Nephron progenitor cell (in vitro differentiated cells): ENCODE measurements at regions not wholly inside any gene's neighbourhood (a gene's known extent, or its start where the extent isn't known, plus 50 kb on each side); places are given as distances from the start of the nearest gene placed in this dataset.

Experiments
- DNase-seq: peaks from one replicate; pipeline ENCODE4 v3.0.0; 2021
- H3K27ac Mint-ChIP-seq: 2 replicates; pipeline ENCODE4 v1.8.0; 2021; ENCODE audit warnings: mild to moderate bottlenecking, moderate library complexity, mixed read lengths
- H3K27me3 Mint-ChIP-seq: 2 replicates; pipeline ENCODE4 v1.8.0; 2021; ENCODE audit warnings: mild to moderate bottlenecking, low read depth, mixed read lengths; ENCODE audit not compliant: poor library complexity
- H3K36me3 Mint-ChIP-seq: 2 replicates; pipeline ENCODE4 v1.8.0; 2021; ENCODE audit warnings: low read depth, mixed read lengths
- H3K4me1 Mint-ChIP-seq: 2 replicates; pipeline ENCODE4 v1.8.0; 2021; ENCODE audit warnings: mixed read lengths
- H3K4me3 Mint-ChIP-seq: 2 replicates; pipeline ENCODE4 v1.8.0; 2021; ENCODE audit warnings: mild to moderate bottlenecking, moderate library complexity, mixed read lengths
- H3K9me3 Mint-ChIP-seq: 2 replicates; pipeline ENCODE4 v1.8.0; 2021; ENCODE audit warnings: mild to moderate bottlenecking, moderate library complexity, mixed read lengths
- CTCF ChIP-seq: fragments of 200-600 bp; sonication (generic); IDR thresholded peaks from 2 replicates; pipeline ENCODE4 v1.5.0; 2021; ENCODE audit warnings: antibody characterized with exemption

- Mint-ChIP-seq H3K9me3 (no peaks in the 10 kb centered on the region), H3K4me3 (no peak overlapping the region), H3K36me3 (no peaks in the 10 kb centered on the region), H3K27me3 (peaks cover 3% of the 10 kb centered on the region), H3K27ac (no peak overlapping the region), H3K4me1 (peaks cover 11% of the 10 kb centered on the region)
- no peak for TF ChIP-seq CTCF
- DNase-seq, result no peak
These were observed 60.5 kb upstream of the TBC1D5 start for GRCh38 chr3:17802950-17803349.

- Mint-ChIP-seq H3K4me3 (no peak overlapping the region), H3K27ac (no peak overlapping the region), H3K27me3 (peaks cover 3% of the 10 kb centered on the region), H3K36me3 (no peaks in the 10 kb centered on the region), H3K9me3 (no peaks in the 10 kb centered on the region), H3K4me1 (peaks cover 11% of the 10 kb centered on the region)
- no peak for TF ChIP-seq CTCF
- DNase-seq, result no peak
These were observed 58.7 kb upstream of the TBC1D5 start for GRCh38 chr3:17801131-17801530.

GRCh38 chr3:17800232-17800631 is 57.8 kb upstream of the TBC1D5 start:
- DNase-seq, result no peak
- H3K27ac Mint-ChIP-seq, result no peak overlapping the region
- H3K4me3 Mint-ChIP-seq, result no peak overlapping the region
- H3K27me3 Mint-ChIP-seq, result peaks cover 3% of the 10 kb centered on the region
- no peaks in the 10 kb centered on the region for H3K9me3 Mint-ChIP-seq
- no peak for TF ChIP-seq CTCF
- H3K4me1 Mint-ChIP-seq, result peaks cover 11% of the 10 kb centered on the region
- no peaks in the 10 kb centered on the region for H3K36me3 Mint-ChIP-seq

DNA sequence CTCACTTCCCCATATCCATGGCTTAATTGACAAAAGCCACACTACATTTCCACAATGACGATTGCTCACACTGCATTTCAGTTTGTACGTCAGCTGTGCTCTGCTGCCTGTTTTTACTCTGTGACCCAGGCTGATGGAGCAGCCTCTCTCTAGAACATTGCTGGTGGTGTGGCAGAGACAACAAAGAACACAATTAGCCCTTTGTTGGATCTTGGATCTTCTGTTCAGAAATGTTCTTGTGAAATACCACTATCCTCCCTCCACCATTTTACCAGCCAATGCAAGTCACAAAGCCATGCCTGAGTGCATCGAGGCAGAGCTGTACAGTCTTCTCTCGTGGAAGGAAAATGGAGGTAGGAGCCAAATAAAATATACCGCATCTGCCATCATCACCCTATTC is 56.9 kb upstream of the TBC1D5 start:
- no peak for DNase-seq
- peaks cover 2% of the 10 kb centered on the region for H3K27me3 Mint-ChIP-seq
- H3K27ac Mint-ChIP-seq, result no peak overlapping the region
- no peaks in the 10 kb centered on the region for H3K9me3 Mint-ChIP-seq
- no peaks in the 10 kb centered on the region for H3K36me3 Mint-ChIP-seq
- H3K4me1 Mint-ChIP-seq, result peaks cover 11% of the 10 kb centered on the region
- no peak for TF ChIP-seq CTCF
- H3K4me3 Mint-ChIP-seq, result no peak overlapping the region

DNA sequence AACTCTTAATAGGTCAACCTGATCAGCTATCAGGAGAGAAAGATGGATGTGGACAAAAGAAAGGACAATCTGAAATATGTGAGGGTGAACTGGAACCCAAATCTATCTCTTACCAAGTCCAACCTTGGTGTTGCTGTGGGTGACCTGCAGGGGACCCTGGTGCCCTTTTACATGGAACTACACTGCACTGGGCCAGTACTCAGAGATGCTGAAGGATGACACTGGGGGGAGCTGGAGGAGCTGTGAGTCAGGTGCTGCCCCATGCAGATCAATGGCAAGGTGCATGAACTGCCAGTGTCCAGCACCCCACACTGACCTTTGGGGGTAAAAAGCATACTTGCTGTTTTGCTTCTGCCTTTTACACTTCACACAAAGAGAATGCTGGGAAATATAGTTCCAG is 55.6 kb upstream of the TBC1D5 start:
- no peak overlapping the region for H3K27ac Mint-ChIP-seq
- no peak for DNase-seq
- H3K9me3 Mint-ChIP-seq, result peaks cover 4% of the 10 kb centered on the region
- no peaks in the 10 kb centered on the region for H3K27me3 Mint-ChIP-seq
- no peak for TF ChIP-seq CTCF
- no peak overlapping the region for H3K4me3 Mint-ChIP-seq
- peaks cover 7% of the 10 kb centered on the region for H3K4me1 Mint-ChIP-seq
- H3K36me3 Mint-ChIP-seq, result no peaks in the 10 kb centered on the region

DNA sequence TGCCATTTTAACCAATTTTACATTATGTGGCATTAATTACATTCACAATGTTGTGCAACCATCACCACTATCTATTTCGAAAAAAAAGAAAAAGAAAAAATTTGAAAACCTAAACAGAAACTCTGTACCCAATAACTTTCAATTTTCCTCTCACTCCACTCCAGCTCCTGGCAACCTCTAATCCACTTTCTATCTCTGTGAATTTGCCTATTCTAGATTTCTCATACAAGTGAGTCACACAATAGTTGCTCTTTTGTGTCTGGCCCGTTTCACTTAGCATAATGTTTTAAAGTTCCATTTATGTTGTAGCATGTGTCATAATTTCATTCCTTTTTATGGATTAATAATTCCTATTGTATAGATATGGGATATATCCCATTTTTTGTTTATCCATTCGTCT is 53.3 kb upstream of the TBC1D5 start:
- no peaks in the 10 kb centered on the region for H3K27me3 Mint-ChIP-seq

More for the DNA sequence above, 53.3 kb upstream of the TBC1D5 start:
- TF ChIP-seq CTCF, result no peak
- H3K4me1 Mint-ChIP-seq, result no peaks in the 10 kb centered on the region
- DNase-seq, result no peak
- peaks cover 12% of the 10 kb centered on the region for H3K9me3 Mint-ChIP-seq
- no peak overlapping the region for H3K4me3 Mint-ChIP-seq
- no peak overlapping the region for H3K27ac Mint-ChIP-seq
- no peaks in the 10 kb centered on the region for H3K36me3 Mint-ChIP-seq
